SK-N-SH treated with all-trans-retinoic acid at 6 μM for 48 hours (cell line): ENCODE measurements at regions not wholly inside any gene's neighbourhood (a gene's known extent, or its start where the extent isn't known, plus 50 kb on each side); places are given as distances from the start of the nearest gene placed in this dataset.

Experiments
- ATAC-seq: fragments of 200-7000 bp; cut with Tn5 transposase; 3 replicates; pipeline ENCODE4 v1.9.1; 2020; ENCODE audit warnings: mild to moderate bottlenecking, moderate library complexity
- ARNTL ChIP-seq: fragments of 450-650 bp; formaldehyde crosslinking; IDR thresholded peaks from 2 replicates; pipeline ENCODE4 v1.5.0; 2020; ENCODE audit warnings: low read depth, mild to moderate bottlenecking, moderate library complexity, borderline replicate concordance
- BACH2 ChIP-seq: fragments of 250-450 bp; sonication (Bioruptor Pico); IDR thresholded peaks from 2 replicates; pipeline ENCODE4 v1.9.0; 2021; ENCODE audit warnings: mild to moderate bottlenecking, borderline replicate concordance
- CSDC2 ChIP-seq: fragments of 250-450 bp; sonication (Bioruptor Pico); IDR thresholded peaks from 2 replicates; pipeline ENCODE4 v1.5.0; 2020; ENCODE audit warnings: mild to moderate bottlenecking, moderate library complexity
- CSRNP3 ChIP-seq: fragments of 250-450 bp; sonication (Bioruptor Pico); IDR thresholded peaks from 2 replicates; pipeline ENCODE4 v1.5.1; 2021; ENCODE audit warnings: mild to moderate bottlenecking, moderate library complexity
- ESRRG ChIP-seq: fragments of 250-450 bp; sonication (Bioruptor Pico); IDR thresholded peaks from 2 replicates; pipeline ENCODE4 v1.6.1; 2021; ENCODE audit warnings: mild to moderate bottlenecking
- GLIS3 ChIP-seq: fragments of 250-450 bp; sonication (Bioruptor Pico); IDR thresholded peaks from 2 replicates; pipeline ENCODE4 v1.5.0; 2020; ENCODE audit warnings: mild to moderate bottlenecking, moderate library complexity
- ISL1 ChIP-seq: fragments of 250-450 bp; sonication (Bioruptor Pico); IDR thresholded peaks from 2 replicates; pipeline ENCODE4 v2.1.2; 2022; ENCODE audit warnings: mild to moderate bottlenecking, moderate library complexity
- OSR1 ChIP-seq: fragments of 250-450 bp; sonication (Bioruptor Pico); IDR thresholded peaks from 2 replicates; pipeline ENCODE4 v1.8.0; 2022; ENCODE audit warnings: moderate library complexity, mild to moderate bottlenecking, inconsistent platforms
- POU6F1 ChIP-seq: fragments of 250-450 bp; sonication (Bioruptor Pico); IDR thresholded peaks from 2 replicates; pipeline ENCODE4 v1.8.0; 2021; ENCODE audit warnings: low read depth, mild to moderate bottlenecking, moderate library complexity, borderline replicate concordance
- PPARA ChIP-seq: fragments of 250-450 bp; sonication (Bioruptor Pico); IDR thresholded peaks from 2 replicates; pipeline ENCODE4 v1.5.0; 2020; ENCODE audit warnings: mild to moderate bottlenecking, borderline replicate concordance
- SNAI2 ChIP-seq: fragments of 250-450 bp; sonication (Bioruptor Pico); IDR thresholded peaks from 2 replicates; pipeline ENCODE4 v1.5.0; 2020; ENCODE audit warnings: mild to moderate bottlenecking, moderate library complexity
- TCF4 ChIP-seq: fragments of 250-450 bp; sonication (Bioruptor Pico); IDR thresholded peaks from 2 replicates; pipeline ENCODE4 v1.8.0; 2021; ENCODE audit warnings: mild to moderate bottlenecking, moderate library complexity, borderline replicate concordance
- TOX ChIP-seq: fragments of 250-450 bp; sonication (Bioruptor Pico); IDR thresholded peaks from 2 replicates; pipeline ENCODE4 v1.8.0; 2021; ENCODE audit warnings: mild to moderate bottlenecking, moderate library complexity, borderline replicate concordance
- TSHZ2 ChIP-seq: fragments of 250-450 bp; sonication (Bioruptor Pico); IDR thresholded peaks from 2 replicates; pipeline ENCODE4 v1.5.0; 2020; ENCODE audit warnings: mild to moderate bottlenecking, moderate library complexity
- ZC3H10 ChIP-seq: fragments of 250-450 bp; sonication (Bioruptor Pico); IDR thresholded peaks from 2 replicates; pipeline ENCODE4 v1.5.1; 2021; ENCODE audit warnings: mild to moderate bottlenecking, moderate library complexity
- ZFP3 ChIP-seq: fragments of 250-450 bp; sonication (Bioruptor Pico); IDR thresholded peaks from 2 replicates; pipeline ENCODE4 v1.5.0; 2020; ENCODE audit warnings: mild to moderate bottlenecking, moderate library complexity
- ZFP30 ChIP-seq: fragments of 450-650 bp; formaldehyde crosslinking; IDR thresholded peaks from 2 replicates; pipeline ENCODE4 v1.5.0; 2022; ENCODE audit warnings: mild to moderate bottlenecking, moderate library complexity
- ZNF70 ChIP-seq: fragments of 450-650 bp; formaldehyde crosslinking; IDR thresholded peaks from 2 replicates; pipeline ENCODE4 v1.5.0; 2020; ENCODE audit warnings: mild to moderate bottlenecking, moderate library complexity
- ZNF8 ChIP-seq: fragments of 450-650 bp; formaldehyde crosslinking; IDR thresholded peaks from 2 replicates; pipeline ENCODE4 v1.5.0; 2020; ENCODE audit warnings: mild to moderate bottlenecking, moderate library complexity
- TF ChIP-seq, protein P1 (sequence below): fragments of 250-450 bp; sonication (Bioruptor Pico); IDR thresholded peaks from 2 replicates; pipeline ENCODE4 v1.5.1; 2020; ENCODE audit warnings: low read depth, mild to moderate bottlenecking, moderate library complexity
- TF ChIP-seq, protein P2 (sequence below): fragments of 250-450 bp; sonication (Bioruptor Pico); IDR thresholded peaks from 2 replicates; pipeline ENCODE4 v1.8.0; 2020; ENCODE audit warnings: mild to moderate bottlenecking, moderate library complexity, borderline replicate concordance

DNA sequence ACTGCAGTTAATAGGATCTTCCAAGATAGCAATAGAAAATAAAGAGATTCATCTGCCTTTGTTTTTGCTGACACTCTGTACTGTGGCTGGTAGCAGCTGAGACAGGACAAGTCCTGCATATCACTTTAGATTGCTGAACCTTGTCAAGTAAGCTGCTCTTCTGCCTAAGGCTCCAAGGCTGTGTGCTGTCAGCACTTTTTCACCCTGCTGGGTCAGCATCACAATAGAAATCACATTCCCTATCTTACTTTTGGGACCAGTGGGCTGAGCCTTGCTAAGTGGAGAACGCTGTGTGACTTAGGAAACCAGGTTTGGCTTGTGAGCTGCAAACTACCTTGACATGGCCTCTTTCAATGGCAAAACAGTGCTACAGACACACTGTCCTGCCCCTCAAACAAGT, 263.9 kb downstream of the FRK start:
- no peak for TF ChIP-seq ZFP30 (CRISPR knock-in tag)
- TF ChIP-seq ZNF8 (CRISPR knock-in tag): no peak
- TF ChIP-seq, protein P1, sequence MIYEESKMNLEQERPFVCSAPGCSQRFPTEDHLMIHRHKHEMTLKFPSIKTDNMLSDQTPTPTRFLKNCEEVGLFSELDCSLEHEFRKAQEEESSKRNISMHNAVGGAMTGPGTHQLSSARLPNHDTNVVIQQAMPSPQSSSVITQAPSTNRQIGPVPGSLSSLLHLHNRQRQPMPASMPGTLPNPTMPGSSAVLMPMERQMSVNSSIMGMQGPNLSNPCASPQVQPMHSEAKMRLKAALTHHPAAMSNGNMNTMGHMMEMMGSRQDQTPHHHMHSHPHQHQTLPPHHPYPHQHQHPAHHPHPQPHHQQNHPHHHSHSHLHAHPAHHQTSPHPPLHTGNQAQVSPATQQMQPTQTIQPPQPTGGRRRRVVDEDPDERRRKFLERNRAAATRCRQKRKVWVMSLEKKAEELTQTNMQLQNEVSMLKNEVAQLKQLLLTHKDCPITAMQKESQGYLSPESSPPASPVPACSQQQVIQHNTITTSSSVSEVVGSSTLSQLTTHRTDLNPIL (CRISPR knock-in tag): no peak
- no peak for TF ChIP-seq TCF4 (CRISPR knock-in tag)
- no peak for TF ChIP-seq ISL1 (CRISPR knock-in tag)
- no peak for TF ChIP-seq OSR1
- TF ChIP-seq CSDC2 (CRISPR knock-in tag): no peak
- TF ChIP-seq ZC3H10 (CRISPR knock-in tag): no peak
- no peak for TF ChIP-seq PPARA (CRISPR knock-in tag)
- no peak for TF ChIP-seq CSRNP3 (CRISPR knock-in tag)
- TF ChIP-seq GLIS3: no peak
- TF ChIP-seq ARNTL (CRISPR knock-in tag): no peak
- TF ChIP-seq ZNF70 (CRISPR knock-in tag): no peak
- TF ChIP-seq BACH2 (CRISPR knock-in tag): no peak
- no peak for TF ChIP-seq SNAI2 (CRISPR knock-in tag)
- no peak for TF ChIP-seq ZFP3
- no peak for TF ChIP-seq TSHZ2 (CRISPR knock-in tag)
- no peak for TF ChIP-seq ESRRG
- TF ChIP-seq POU6F1 (CRISPR knock-in tag): no peak
- TF ChIP-seq, protein P2, sequence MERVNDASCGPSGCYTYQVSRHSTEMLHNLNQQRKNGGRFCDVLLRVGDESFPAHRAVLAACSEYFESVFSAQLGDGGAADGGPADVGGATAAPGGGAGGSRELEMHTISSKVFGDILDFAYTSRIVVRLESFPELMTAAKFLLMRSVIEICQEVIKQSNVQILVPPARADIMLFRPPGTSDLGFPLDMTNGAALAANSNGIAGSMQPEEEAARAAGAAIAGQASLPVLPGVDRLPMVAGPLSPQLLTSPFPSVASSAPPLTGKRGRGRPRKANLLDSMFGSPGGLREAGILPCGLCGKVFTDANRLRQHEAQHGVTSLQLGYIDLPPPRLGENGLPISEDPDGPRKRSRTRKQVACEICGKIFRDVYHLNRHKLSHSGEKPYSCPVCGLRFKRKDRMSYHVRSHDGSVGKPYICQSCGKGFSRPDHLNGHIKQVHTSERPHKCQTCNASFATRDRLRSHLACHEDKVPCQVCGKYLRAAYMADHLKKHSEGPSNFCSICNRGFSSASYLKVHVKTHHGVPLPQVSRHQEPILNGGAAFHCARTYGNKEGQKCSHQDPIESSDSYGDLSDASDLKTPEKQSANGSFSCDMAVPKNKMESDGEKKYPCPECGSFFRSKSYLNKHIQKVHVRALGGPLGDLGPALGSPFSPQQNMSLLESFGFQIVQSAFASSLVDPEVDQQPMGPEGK: no peak
- no peak for ATAC-seq

DNA sequence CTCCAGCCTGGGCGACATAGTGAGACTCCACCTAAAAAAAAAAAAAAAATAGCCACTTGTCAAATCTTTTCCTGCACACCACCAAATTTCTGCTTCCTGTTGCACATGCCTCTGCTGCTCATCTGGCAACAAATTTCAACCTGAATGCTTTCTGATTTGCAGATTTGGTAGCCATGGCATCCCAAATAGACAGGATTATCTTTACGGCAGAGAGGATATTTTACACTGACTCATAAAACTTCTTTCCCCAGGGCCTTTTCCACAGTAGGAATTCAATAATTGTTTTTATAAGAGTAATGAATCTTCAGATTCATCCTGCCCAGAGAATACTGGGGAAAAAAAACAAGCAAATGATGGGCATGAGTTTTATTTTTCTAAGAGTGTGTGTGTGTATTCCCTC, 264.6 kb downstream of the FRK start:
- ATAC-seq: no peak
- TF ChIP-seq ESRRG (no peak), TOX (CRISPR knock-in tag) (no peak), ISL1 (CRISPR knock-in tag) (peak; percentile 46; the same call in 1 of the 2 replicates), TCF4 (CRISPR knock-in tag) (no peak), TSHZ2 (CRISPR knock-in tag) (no peak)
